Sigmoid colon (tissue), 6 donors: ENCODE measurements at regions not wholly inside any gene's neighbourhood (a gene's known extent, or its start where the extent isn't known, plus 50 kb on each side); places are given as distances from the start of the nearest gene placed in this dataset.
"Not testable (repeated sequence)": the region's sequence is repeated elsewhere in the genome, so short reads cannot be mapped to it uniquely, and the experiment has no call there.

ENCODE experiments used
- DNase-seq: peaks from one replicate; pipeline ENCODE4 v3.0.0-alpha.2; 2019
- H3K27ac ChIP-seq, 4 donors: fragments of 200-600 bp; sonication (generic); one replicate each; pipeline ENCODE4 v1.5.1; 2016 to 2019; ENCODE audit warnings: mild to moderate bottlenecking in 1 of 4
- H3K27me3 ChIP-seq, 3 donors: fragments of 200-600 bp; sonication (generic); one replicate each; pipeline ENCODE4 v1.5.1; 2019; ENCODE audit warnings: mild to moderate bottlenecking in 1 of 3
- H3K36me3 ChIP-seq, 4 donors: fragments of 200-600 bp; sonication (generic); one replicate each; pipeline ENCODE4 v1.5.1; 2016 to 2019
- H3K4me1 ChIP-seq, 4 donors: fragments of 200-600 bp; sonication (generic); one replicate each; pipeline ENCODE4 v1.5.1; 2017 to 2019
- H3K4me3 ChIP-seq, 4 donors: fragments of 200-600 bp; sonication (generic); one replicate each; pipeline ENCODE4 v1.5.1; 2017 to 2019; ENCODE audit warnings: mild to moderate bottlenecking in 2 of 4, moderate library complexity in 1 of 4
- H3K9me3 ChIP-seq, 4 donors: fragments of 200-600 bp in 3 of 4; sonication (generic) in 3 of 4; one replicate each; pipeline versions ENCODE4 v1.5.1 to v1.6.1; 2013 to 2019
- CTCF ChIP-seq, 4 experiments: fragments of 450-650 bp in 3 of 4; fragments of 200-600 bp in 1 of 4; IDR thresholded peaks; one replicate each; pipeline ENCODE4 v1.5.1; 2016 to 2019; ENCODE audit warnings: antibody characterized with exemption in 4 of 4, mild to moderate bottlenecking in 3 of 4, moderate library complexity in 2 of 4
- EP300 ChIP-seq, 4 donors: sonication (generic); formaldehyde crosslinking; IDR thresholded peaks; one replicate each; pipeline ENCODE4 v1.6.1; 2017; ENCODE audit warnings: antibody characterized with exemption in 4 of 4
- POLR2A ChIP-seq, 2 donors: fragments of 450-650 bp; IDR thresholded peaks; one replicate each; pipeline ENCODE4 v1.6.1; 2016; ENCODE audit warnings: antibody characterized with exemption in 2 of 2, mild to moderate bottlenecking in 2 of 2, moderate library complexity in 2 of 2
- POLR2AphosphoS5 ChIP-seq, 4 donors: sonication (generic); formaldehyde crosslinking; IDR thresholded peaks; one replicate each; pipeline ENCODE4 v1.6.1; 2017; ENCODE audit warnings: antibody characterized with exemption in 4 of 4
- WGBS, 2 donors: extraction: QIAGEN DNeasy Blood & Tissue Kit; methylation state at CpG; one replicate each; pipeline ENCODE4 v1.1.7; 2013; 5-methylcytosine and 5-hydroxymethylcytosine counted together
- intact Hi-C: fragments of 100-400 bp; cut with DNase I; formaldehyde crosslinking; loops from one replicate; pipeline ENCODE4 v1.15.1; 2023
- donor health status: healthy with polysubstance abuse.
- donor health status: healthy.

DNA sequence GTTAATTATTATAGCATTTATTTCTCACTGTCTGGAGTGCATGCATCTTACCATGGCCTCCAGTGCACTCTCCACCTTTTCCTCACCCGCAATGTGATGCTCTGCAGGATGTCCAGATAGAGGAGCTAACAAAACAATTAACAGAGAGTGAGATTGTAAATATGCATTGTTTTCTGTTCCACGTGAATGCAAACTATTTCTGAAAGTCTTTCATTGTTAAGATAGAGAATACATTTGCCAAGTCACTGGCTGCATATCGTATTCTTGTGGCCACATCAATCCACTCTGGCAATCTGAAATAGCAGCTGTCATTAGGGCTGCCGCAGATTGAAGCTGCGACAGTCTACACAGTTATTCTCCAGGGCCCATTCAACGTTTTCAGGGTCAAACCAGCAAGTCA lies 143.8 kb downstream of the DUSP10 start:
- DNase-seq: no peak
- no peaks in the 10 kb centered on the region for H3K4me1 ChIP-seq
- no peaks in the 10 kb centered on the region for H3K36me3 ChIP-seq
- 66 to 83% methylated on average over 6 of the region's 6 CpGs for WGBS, 2 donors
- intact Hi-C loops: no loop called here
- H3K27me3 ChIP-seq: no peaks in the 10 kb centered on the region
- no peaks in the 10 kb centered on the region for H3K9me3 ChIP-seq
- TF ChIP-seq CTCF (IDR thresholded peaks at IDR 0.05): no peak
- TF ChIP-seq POLR2A (IDR thresholded peaks at IDR 0.05): no peak
- TF ChIP-seq POLR2AphosphoS5 (IDR thresholded peaks at IDR 0.05): no peak
- TF ChIP-seq EP300 (IDR thresholded peaks at IDR 0.05): no peak
- H3K27ac ChIP-seq: no peak overlapping the region
- H3K4me3 ChIP-seq: no peak overlapping the region

DNA sequence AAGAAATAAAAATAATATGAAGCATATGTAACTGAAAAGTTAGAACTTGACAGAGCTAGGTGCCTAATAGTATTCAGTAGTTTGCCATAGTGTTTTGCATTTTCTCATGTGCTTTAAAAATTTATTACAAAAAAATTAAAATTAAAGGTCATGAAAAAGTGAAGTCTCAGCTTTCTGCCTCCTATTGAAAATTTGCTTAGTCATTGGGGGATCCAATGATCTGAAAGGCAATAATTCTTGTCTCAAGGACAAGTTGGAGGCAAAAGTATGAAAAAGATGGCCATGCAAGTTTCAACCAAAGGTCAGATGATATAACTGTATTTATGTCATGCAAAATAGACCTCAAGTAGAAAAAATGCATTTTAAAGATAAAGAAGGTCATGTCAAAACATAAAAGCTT lies 140.7 kb downstream of the DUSP10 start:
- TF ChIP-seq POLR2AphosphoS5 (IDR thresholded peaks at IDR 0.05): no peak
- no peak for TF ChIP-seq EP300 (IDR thresholded peaks at IDR 0.05)
- no peak for TF ChIP-seq POLR2A (IDR thresholded peaks at IDR 0.05)
- TF ChIP-seq CTCF (IDR thresholded peaks at IDR 0.05): no peak
- DNase-seq: no peak
- Histone ChIP-seq H3K36me3 (no peaks in the 10 kb centered on the region), H3K27ac (no peak overlapping the region), H3K27me3 (no peaks in the 10 kb centered on the region), H3K4me3 (no peak overlapping the region), H3K4me1 (no peaks in the 10 kb centered on the region), H3K9me3 (no peaks in the 10 kb centered on the region)
- intact Hi-C loops: no loop called here

DNA sequence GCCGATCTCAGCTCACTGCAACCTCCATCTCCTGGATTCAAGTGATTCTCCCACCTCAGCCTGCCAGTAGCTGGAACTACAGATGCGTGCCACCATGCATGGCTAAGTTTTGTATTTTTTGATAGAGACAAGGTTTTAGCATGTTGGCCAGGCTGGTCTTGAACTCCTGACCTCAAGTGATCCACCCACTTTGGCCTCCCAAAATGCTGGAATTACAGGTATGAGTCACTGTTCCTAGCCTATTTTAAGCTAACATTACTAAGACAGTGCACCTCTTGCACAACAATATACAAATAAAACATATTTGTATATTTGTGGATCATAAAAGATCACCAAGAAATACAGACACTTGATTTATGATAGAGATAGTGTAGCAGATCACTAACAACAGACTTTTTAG lies 139.1 kb downstream of the DUSP10 start:
- H3K4me1 ChIP-seq: no peaks in the 10 kb centered on the region
- H3K36me3 ChIP-seq: no peaks in the 10 kb centered on the region
- intact Hi-C loops: no loop called here
- no peak for TF ChIP-seq EP300 (IDR thresholded peaks at IDR 0.05)
- TF ChIP-seq CTCF (IDR thresholded peaks at IDR 0.05): no peak
- no peak for TF ChIP-seq POLR2A (IDR thresholded peaks at IDR 0.05)
- TF ChIP-seq POLR2AphosphoS5 (IDR thresholded peaks at IDR 0.05): no peak
- H3K9me3 ChIP-seq: no peaks in the 10 kb centered on the region
- no peaks in the 10 kb centered on the region for H3K27me3 ChIP-seq
- 92 to 96% methylated on average over 2 of the region's 2 CpGs for WGBS, 2 donors
- DNase-seq: no peak
- no peak overlapping the region for H3K4me3 ChIP-seq
- no peak overlapping the region for H3K27ac ChIP-seq

- H3K4me1 ChIP-seq, H3K27me3 ChIP-seq, H3K36me3 ChIP-seq, H3K9me3 ChIP-seq, intact Hi-C loops, DNase-seq, H3K27ac ChIP-seq, H3K4me3 ChIP-seq: not testable (repeated sequence)
These were observed 137.5 kb downstream of the DUSP10 start for GRCh38 chr1:221604390-221604789.

DNA sequence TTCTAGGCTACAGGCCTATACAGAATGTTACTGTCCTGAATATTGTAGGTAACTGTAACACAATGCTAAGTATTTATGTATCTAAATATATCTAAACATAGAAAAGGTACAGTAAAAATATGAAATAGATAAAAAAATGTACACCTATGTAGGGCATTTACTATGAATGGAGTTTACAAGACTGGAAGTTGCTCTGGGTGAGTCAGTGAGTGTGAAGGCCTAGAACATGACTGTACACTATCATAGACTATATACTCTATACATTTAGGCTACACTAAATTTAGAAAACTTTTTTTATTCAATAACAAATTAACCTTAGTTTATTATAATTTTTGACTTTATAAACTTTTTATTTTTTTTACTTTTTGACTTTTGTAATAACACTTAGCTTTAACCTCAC lies 136.9 kb downstream of the DUSP10 start:
- H3K36me3 ChIP-seq: no peaks in the 10 kb centered on the region
- no peak overlapping the region for H3K27ac ChIP-seq
- no peaks in the 10 kb centered on the region for H3K4me1 ChIP-seq
- no peaks in the 10 kb centered on the region for H3K27me3 ChIP-seq
- no peak for TF ChIP-seq CTCF (IDR thresholded peaks at IDR 0.05)
- no peak for TF ChIP-seq POLR2A (IDR thresholded peaks at IDR 0.05)
- no peaks in the 10 kb centered on the region for H3K9me3 ChIP-seq
- intact Hi-C loops: no loop called here
- H3K4me3 ChIP-seq: no peak overlapping the region
- no peak for DNase-seq
